ENCODE measurements at regions not wholly inside any gene's neighbourhood (a gene's known extent, or its start where the extent isn't known, plus 50 kb on each side); places are given as distances from the start of the nearest gene placed in this dataset.

- H3K4me3 ChIP-seq: no peak overlapping the region
- H3K36me3 ChIP-seq (ENCODE audit: low read depth): no peaks in the 10 kb centered on the region
- H2AFZ ChIP-seq: no peak overlapping the region
- ChIA-PET POLR2A (ENCODE audit: unreplicated experiment) (no interaction called here), CTCF (no interaction called here)
- H3F3A ChIP-seq (ENCODE audit: insufficient read depth, low read depth): no peaks in the 10 kb centered on the region
- intact Hi-C loops (cut with micrococcal nuclease; ENCODE audit: unreplicated experiment): loop anchor here (2.0 to 10.0 kb wide), 2 partner anchors 191 to 979 kb away; no protein-coding TSS in a partner anchor
- BruUV-seq (replicated peaks): no TSS peak
- H3K9me2 ChIP-seq (ENCODE audit: insufficient read depth): no peaks in the 10 kb centered on the region
- no peak overlapping the region for H3K4me2 ChIP-seq
- H3K9me3 ChIP-seq (ENCODE audit: insufficient read depth, low read depth): no peaks in the 10 kb centered on the region
- no peaks in the 10 kb centered on the region for H3K79me2 ChIP-seq (ENCODE audit: low read depth)
- no peaks in the 10 kb centered on the region; the same call in 1 of the 2 replicates for H4K20me1 ChIP-seq (ENCODE audit: insufficient read depth)
- H3K27me3 ChIP-seq (ENCODE audit: insufficient read depth, low read depth): peaks cover 8% of the 10 kb centered on the region
- DNase-seq: no peak
- H3K27ac ChIP-seq: no peak overlapping the region
- TF ChIP-seq CTCF (conservative IDR thresholded peaks at IDR 0.05) (no peak), EZH2 (IDR thresholded peaks at IDR 0.05; ENCODE audit: low read depth) (no peak)
- H3K4me1 ChIP-seq (replicated peaks; ENCODE audit: insufficient read depth): peaks cover 4% of the 10 kb centered on the region
These were observed 51.1 kb upstream of the TMEM33 start for GRCh38 chr4:41883988-41884734.

- Histone ChIP-seq H3K9me3 (ENCODE audit: insufficient read depth, low read depth) (no peaks in the 10 kb centered on the region), H3K4me3 (peak overlapping the region; percentile 57), H3F3A (ENCODE audit: insufficient read depth, low read depth) (no peaks in the 10 kb centered on the region), H3K27me3 (ENCODE audit: insufficient read depth, low read depth) (peaks cover 8% of the 10 kb centered on the region), H3K4me1 (replicated peaks; ENCODE audit: insufficient read depth) (no peaks in the 10 kb centered on the region; the same call in 1 of the 2 replicates), H3K27ac (no peak overlapping the region), H3K4me2 (peak overlapping the region; percentile 88), H3K79me2 (ENCODE audit: low read depth) (no peaks in the 10 kb centered on the region), H3K36me3 (ENCODE audit: low read depth) (no peaks in the 10 kb centered on the region), H2AFZ (peak overlapping the region; percentile 76), H3K9me2 (ENCODE audit: insufficient read depth) (no peaks in the 10 kb centered on the region), H4K20me1 (ENCODE audit: insufficient read depth) (no peaks in the 10 kb centered on the region; the same call in 1 of the 2 replicates)
- ChIA-PET POLR2A (ENCODE audit: unreplicated experiment) (no interaction called here), CTCF (interaction anchor here (0.7 kb wide), 1 partner anchor 286 kb away, joined by 12 read pairs; no protein-coding TSS in a partner anchor)
- no TSS peak for BruUV-seq (replicated peaks)
- peak; percentile 87 for TF ChIP-seq CTCF (conservative IDR thresholded peaks at IDR 0.05)
- TF ChIP-seq EZH2 (IDR thresholded peaks at IDR 0.05; ENCODE audit: low read depth): peak; percentile 90; the same call in 1 of the 2 replicates
- intact Hi-C loops (cut with micrococcal nuclease; ENCODE audit: unreplicated experiment): loop anchor here (1.0 to 10.0 kb wide), 3 partner anchors 190 to 978 kb away; no protein-coding TSS in a partner anchor
- peak in 1 of 2 experiments; percentile 44 for DNase-seq
These were observed 52.4 kb upstream of the TMEM33 start for GRCh38 chr4:41882625-41883347.

GRCh38 chr4:41881981-41882624 lies 53.1 kb upstream of the TMEM33 start:
- no peaks in the 10 kb centered on the region for H3K36me3 ChIP-seq (ENCODE audit: low read depth)
- no peaks in the 10 kb centered on the region; the same call in 1 of the 2 replicates for H4K20me1 ChIP-seq (ENCODE audit: insufficient read depth)
- H3K4me3 ChIP-seq: peak overlapping the region; percentile 57
- peak overlapping the region; percentile 76 for H2AFZ ChIP-seq
- POLR2A ChIA-PET (ENCODE audit: unreplicated experiment): no interaction called here
- peak overlapping the region; percentile 88 for H3K4me2 ChIP-seq
- no peaks in the 10 kb centered on the region for H3K9me3 ChIP-seq (ENCODE audit: insufficient read depth, low read depth)
- H3F3A ChIP-seq (ENCODE audit: insufficient read depth, low read depth): no peaks in the 10 kb centered on the region
- TF ChIP-seq CTCF (conservative IDR thresholded peaks at IDR 0.05) (no peak), EZH2 (IDR thresholded peaks at IDR 0.05; ENCODE audit: low read depth) (no peak)
- peaks cover 8% of the 10 kb centered on the region for H3K27me3 ChIP-seq (ENCODE audit: insufficient read depth, low read depth)
- no TSS peak for BruUV-seq (replicated peaks)
- intact Hi-C loops (cut with micrococcal nuclease; ENCODE audit: unreplicated experiment): loop anchor here (1.0 to 10.0 kb wide), 3 partner anchors 189 to 977 kb away; no protein-coding TSS in a partner anchor
- H3K4me1 ChIP-seq (replicated peaks; ENCODE audit: insufficient read depth): no peaks in the 10 kb centered on the region; the same call in 1 of the 2 replicates
- CTCF ChIA-PET: no interaction called here
- no peak overlapping the region for H3K27ac ChIP-seq
- no peaks in the 10 kb centered on the region for H3K9me2 ChIP-seq (ENCODE audit: insufficient read depth)
- DNase-seq: peak in 1 of 2 experiments; percentile 25
- no peaks in the 10 kb centered on the region for H3K79me2 ChIP-seq (ENCODE audit: low read depth)

All from PC-9 (cell line).